Stimulated activated naive CD8-positive, alpha-beta T cell treated with anti-CD3 and anti-CD28 coated beads, Interleukin-15, amount 100 ng/mL, for 72 hours (primary cell): ENCODE measurements at regions not wholly inside any gene's neighbourhood (a gene's known extent, or its start where the extent isn't known, plus 50 kb on each side); places are given as distances from the start of the nearest gene placed in this dataset.
A peak's percentile ranks its signal among the peaks of the same experiment; 100 is the strongest.
"Not testable (repeated sequence)": the region's sequence is repeated elsewhere in the genome, so short reads cannot be mapped to it uniquely, and the experiment has no call there.

Source experiments
- ATAC-seq: fragments of 150-1000 bp; cut with Tn5 transposase; 2 replicates; pipeline ENCODE4 v1.10.0; 2021; ENCODE audit warnings: mild to moderate bottlenecking, moderate library complexity
- DNase-seq, 2 donors: peaks; one replicate each; pipeline ENCODE4 v3.0.0; 2021 to 2022
- H3K27ac Mint-ChIP-seq, 2 donors: one replicate each; pipeline ENCODE4 v1.8.0; 2022; ENCODE audit warnings: mild to moderate bottlenecking in 2 of 2, mixed read lengths in 2 of 2, moderate library complexity in 2 of 2
- H3K27me3 Mint-ChIP-seq: one replicate; pipeline ENCODE4 v1.8.0; 2022; ENCODE audit warnings: mixed read lengths
- H3K4me1 Mint-ChIP-seq: one replicate; pipeline ENCODE4 v1.8.0; 2022; ENCODE audit warnings: mild to moderate bottlenecking, mixed read lengths
- H3K4me3 Mint-ChIP-seq, 2 donors: one replicate each; pipeline ENCODE4 v1.8.0; 2022; ENCODE audit warnings: mild to moderate bottlenecking in 2 of 2, mixed read lengths in 2 of 2, moderate library complexity in 1 of 2
- H3K9me3 Mint-ChIP-seq, 2 donors: one replicate each; pipeline ENCODE4 v1.8.0; 2022; ENCODE audit warnings: mixed read lengths in 2 of 2

- DNase-seq = no peak
- H3K4me3 Mint-ChIP-seq = no peak overlapping the region
- no peak overlapping the region for H3K27ac Mint-ChIP-seq
Observed at GRCh38 chr3:13144163-13145023, 71.2 kb upstream of the IQSEC1 start.

DNA sequence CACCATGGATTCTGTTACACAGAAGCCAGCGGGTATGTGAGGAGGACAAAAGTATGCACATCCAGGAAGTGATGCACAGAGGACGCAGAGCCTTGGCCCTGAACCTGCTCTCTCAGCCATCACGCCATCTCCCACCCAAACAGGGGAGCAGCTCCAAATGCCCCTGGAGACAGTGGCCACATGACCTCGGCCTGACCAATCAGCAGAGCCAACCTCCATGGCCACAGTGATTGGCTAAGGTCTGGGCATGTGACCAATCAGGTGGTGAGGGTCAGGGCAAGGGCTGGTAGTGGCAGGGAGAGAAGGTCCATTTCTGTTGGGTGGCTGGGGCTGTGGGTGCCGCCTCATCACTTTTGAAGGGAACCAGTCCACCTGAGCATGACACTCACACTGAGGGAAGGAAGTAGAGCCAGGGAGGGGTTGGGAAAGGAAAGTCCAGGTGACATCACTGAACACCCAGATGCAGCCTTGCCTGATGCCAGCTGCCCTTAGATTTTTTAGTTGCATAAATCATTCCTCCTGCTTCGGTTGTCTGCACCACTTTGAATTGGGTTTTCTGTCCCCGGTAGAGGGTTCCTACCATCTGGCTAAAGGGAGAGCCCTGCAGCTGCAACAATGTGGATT lies 70.3 kb upstream of the IQSEC1 start:
- H3K9me3 Mint-ChIP-seq = no peaks in the 10 kb centered on the region
- H3K27me3 Mint-ChIP-seq = peaks cover 40% of the 10 kb centered on the region
- no peak overlapping the region for H3K4me3 Mint-ChIP-seq
- DNase-seq (no peak), ATAC-seq (no peak)
- no peak overlapping the region for H3K27ac Mint-ChIP-seq
- peaks cover 14% of the 10 kb centered on the region for H3K4me1 Mint-ChIP-seq

More at GRCh38 chr3:13144163-13145023, 71.2 kb upstream of the IQSEC1 start:
- Mint-ChIP-seq H3K4me1 (peaks cover 11% of the 10 kb centered on the region), H3K9me3 (no peaks in the 10 kb centered on the region), H3K27me3 (peaks cover 32% of the 10 kb centered on the region)
- ATAC-seq = no peak

- H3K4me1 Mint-ChIP-seq = peaks cover 14% of the 10 kb centered on the region
- no peaks in the 10 kb centered on the region for H3K9me3 Mint-ChIP-seq
- ATAC-seq = no peak
- no peak for DNase-seq
- H3K27me3 Mint-ChIP-seq = peaks cover 47% of the 10 kb centered on the region
- no peak overlapping the region for H3K27ac Mint-ChIP-seq
- no peak overlapping the region for H3K4me3 Mint-ChIP-seq
Observed at GRCh38 chr3:13142552-13143380, 69.5 kb upstream of the IQSEC1 start.

DNA sequence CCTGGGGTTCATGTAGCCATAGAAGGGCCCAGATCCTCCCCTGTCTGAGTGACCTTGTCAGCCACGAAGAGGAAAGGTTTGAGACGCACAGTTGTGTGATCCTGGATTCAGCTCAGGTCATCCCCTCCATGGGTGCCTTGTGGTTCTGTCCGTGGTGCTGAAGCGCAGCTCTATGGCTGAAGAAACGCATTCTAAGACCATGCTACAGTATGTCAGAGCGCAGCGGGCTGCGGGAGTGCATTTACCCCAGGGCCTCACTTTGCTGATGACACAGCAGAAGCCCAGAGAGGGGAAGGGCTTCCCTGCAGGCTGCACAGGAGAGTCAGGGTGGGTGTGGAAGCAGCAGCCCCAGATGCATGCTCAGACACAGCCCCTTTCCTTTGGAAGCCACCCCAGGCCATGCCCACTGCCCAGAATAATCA lies 68.8 kb upstream of the IQSEC1 start:
- Mint-ChIP-seq H3K27me3 (peaks cover 48% of the 10 kb centered on the region), H3K4me1 (peaks cover 14% of the 10 kb centered on the region), H3K4me3 (no peak overlapping the region), H3K27ac (no peak overlapping the region), H3K9me3 (no peaks in the 10 kb centered on the region)
- ATAC-seq = no peak
- DNase-seq = peak in 1 of 2 donors; percentile 8

GRCh38 chr3:13141183-13141582 lies 68.0 kb upstream of the IQSEC1 start:
- H3K4me1 Mint-ChIP-seq = peaks cover 14% of the 10 kb centered on the region
- H3K4me3 Mint-ChIP-seq = no peak overlapping the region
- H3K27me3 Mint-ChIP-seq = peaks cover 53% of the 10 kb centered on the region
- ATAC-seq = no peak
- no peaks in the 10 kb centered on the region for H3K9me3 Mint-ChIP-seq
- DNase-seq = no peak
- H3K27ac Mint-ChIP-seq = no peak overlapping the region

- Mint-ChIP-seq H3K9me3 (no peaks in the 10 kb centered on the region), H3K27ac (no peak overlapping the region), H3K27me3 (peaks cover 57% of the 10 kb centered on the region), H3K4me3 (no peak overlapping the region), H3K4me1 (peaks cover 14% of the 10 kb centered on the region)
- no peak for DNase-seq
- no peak for ATAC-seq
Observed at GRCh38 chr3:13140596-13140995, 67.4 kb upstream of the IQSEC1 start.

GRCh38 chr3:13139471-13140065 lies 66.3 kb upstream of the IQSEC1 start:
- Mint-ChIP-seq H3K27me3 (peaks cover 57% of the 10 kb centered on the region), H3K9me3 (no peaks in the 10 kb centered on the region), H3K4me1 (peaks cover 14% of the 10 kb centered on the region), H3K27ac (peak overlapping the region in 1 of 2 donors; percentile 36), H3K4me3 (no peak overlapping the region)
- ATAC-seq = no peak
- no peak for DNase-seq

- H3K4me1 Mint-ChIP-seq = peaks cover 14% of the 10 kb centered on the region
- no peak for ATAC-seq
- no peak overlapping the region for H3K4me3 Mint-ChIP-seq
- peaks cover 57% of the 10 kb centered on the region for H3K27me3 Mint-ChIP-seq
- peak overlapping the region in 1 of 2 donors; percentile 83 for H3K27ac Mint-ChIP-seq
- H3K9me3 Mint-ChIP-seq = no peaks in the 10 kb centered on the region
- no peak for DNase-seq
Observed at GRCh38 chr3:13138833-13139145, 65.6 kb upstream of the IQSEC1 start.

DNA sequence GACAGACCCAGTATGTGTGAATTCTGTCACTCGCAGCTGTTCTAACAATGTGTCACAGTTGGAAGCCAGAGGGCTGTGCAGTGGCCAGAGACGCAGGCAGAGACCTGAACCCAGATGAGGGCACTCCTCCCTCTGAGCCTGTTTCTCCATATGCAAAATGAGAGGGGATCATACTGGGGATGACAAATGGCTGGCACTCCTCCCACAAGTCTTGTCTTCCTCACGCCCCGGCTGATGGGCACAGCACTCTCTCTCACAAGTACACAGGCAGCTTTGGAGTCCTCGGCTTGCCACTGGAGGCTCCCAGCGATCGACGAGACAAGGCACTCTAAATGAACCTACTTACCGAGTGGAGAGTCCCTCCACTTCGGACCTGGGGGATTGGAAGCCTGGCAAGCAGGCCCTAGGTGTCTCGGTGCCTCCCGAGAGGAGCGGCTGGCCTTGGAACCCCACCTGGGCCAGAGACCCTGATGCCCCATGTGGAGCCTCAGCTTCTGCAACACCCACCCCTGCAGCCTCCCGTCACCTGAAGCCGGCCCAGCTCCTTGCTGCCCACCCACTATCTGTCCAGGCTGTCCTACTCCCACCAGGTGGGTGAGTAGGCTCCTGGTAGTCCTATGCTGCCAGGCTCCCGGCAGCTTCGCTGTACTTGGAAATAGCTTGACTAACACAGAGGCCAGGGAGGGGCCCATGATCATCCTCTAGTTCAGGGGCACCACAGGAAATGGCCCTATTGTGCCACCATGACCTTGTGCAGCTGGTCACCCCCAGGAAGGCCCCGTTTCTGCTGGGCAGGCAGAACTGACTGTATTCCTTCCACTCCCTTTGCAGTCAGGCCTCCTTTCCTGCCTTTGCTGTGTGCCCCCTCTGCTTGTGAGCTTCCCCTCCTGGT lies 65.0 kb upstream of the IQSEC1 start:
- H3K27ac Mint-ChIP-seq = peak overlapping the region in 1 of 2 donors; percentile 83
- peaks cover 57% of the 10 kb centered on the region for H3K27me3 Mint-ChIP-seq
- H3K4me3 Mint-ChIP-seq = no peak overlapping the region
- no peak for ATAC-seq
- H3K9me3 Mint-ChIP-seq = no peaks in the 10 kb centered on the region
- no peak for DNase-seq
- H3K4me1 Mint-ChIP-seq = peaks cover 16% of the 10 kb centered on the region

GRCh38 chr3:13136848-13137247 lies 63.6 kb upstream of the IQSEC1 start:
- not testable (repeated sequence) for H3K9me3 Mint-ChIP-seq, DNase-seq, ATAC-seq, H3K27ac Mint-ChIP-seq, H3K4me3 Mint-ChIP-seq
- peaks cover 23% of the 10 kb centered on the region for H3K4me1 Mint-ChIP-seq
- H3K27me3 Mint-ChIP-seq = peaks cover 59% of the 10 kb centered on the region

DNA sequence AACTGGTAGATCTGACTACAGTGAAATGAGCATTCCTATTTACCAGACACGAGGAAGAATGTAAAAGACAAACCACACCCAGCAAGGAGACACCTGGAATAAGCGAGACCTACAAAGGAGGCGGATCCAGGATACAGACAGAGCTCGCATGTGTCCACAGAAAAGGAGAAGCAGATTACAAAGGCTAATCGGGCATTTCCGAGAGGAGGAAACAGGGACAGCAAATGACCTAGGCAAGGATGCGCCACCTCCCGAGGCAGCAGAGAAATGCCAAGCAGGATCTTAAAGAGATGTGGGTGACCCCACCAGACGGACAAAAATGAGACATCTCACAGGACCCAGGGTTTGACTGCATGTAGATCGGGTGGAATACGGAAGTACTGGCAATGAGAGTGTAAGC lies 63.2 kb upstream of the IQSEC1 start:
- H3K4me1 Mint-ChIP-seq = peaks cover 23% of the 10 kb centered on the region

GRCh38 chr3:13135811-13136321 lies 62.6 kb upstream of the IQSEC1 start:
- Mint-ChIP-seq H3K4me3 (no peak overlapping the region), H3K27ac (no peak overlapping the region), H3K27me3 (peaks cover 51% of the 10 kb centered on the region), H3K4me1 (peaks cover 23% of the 10 kb centered on the region), H3K9me3 (no peaks in the 10 kb centered on the region)
- no peak for ATAC-seq
- DNase-seq = no peak

More for the DNA sequence above, 63.2 kb upstream of the IQSEC1 start:
- no peak overlapping the region for H3K4me3 Mint-ChIP-seq
- peaks cover 57% of the 10 kb centered on the region for H3K27me3 Mint-ChIP-seq
- ATAC-seq (no peak), DNase-seq (no peak)
- H3K27ac Mint-ChIP-seq = no peak overlapping the region
- no peaks in the 10 kb centered on the region for H3K9me3 Mint-ChIP-seq

DNA sequence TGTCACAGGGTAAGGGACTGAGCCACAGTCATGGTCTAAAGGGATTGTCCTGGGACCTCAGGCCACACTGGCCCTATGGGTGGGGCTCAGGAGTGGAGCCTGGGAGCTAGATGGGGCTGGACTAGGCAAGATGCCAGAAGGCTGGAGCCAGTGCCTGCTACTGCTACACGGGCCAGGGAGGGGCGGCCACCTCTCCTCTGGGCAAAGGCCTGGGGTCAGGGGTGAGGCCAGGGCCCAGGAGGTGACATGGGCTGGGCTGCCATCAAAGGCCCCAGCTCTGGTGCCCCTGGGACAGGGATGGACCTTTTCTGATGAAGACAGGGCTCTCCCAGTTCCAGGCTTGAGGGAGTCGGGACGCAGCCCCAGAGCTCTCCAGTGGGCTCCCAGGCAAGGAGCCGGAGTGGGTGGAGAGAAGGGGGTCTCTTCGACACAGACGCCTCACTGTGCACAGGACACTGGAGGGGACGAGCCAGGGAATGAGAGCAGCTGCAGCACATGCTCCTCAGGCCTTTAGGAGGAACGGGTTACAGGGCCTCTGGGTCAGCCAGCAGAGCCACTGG lies 62.1 kb upstream of the IQSEC1 start:
- Mint-ChIP-seq H3K4me3 (no peak overlapping the region), H3K27me3 (peaks cover 46% of the 10 kb centered on the region), H3K27ac (no peak overlapping the region), H3K9me3 (no peaks in the 10 kb centered on the region), H3K4me1 (peaks cover 23% of the 10 kb centered on the region)
- ATAC-seq (no peak), DNase-seq (no peak)

- no peak overlapping the region for H3K27ac Mint-ChIP-seq
- no peak for DNase-seq
- H3K4me3 Mint-ChIP-seq = no peak overlapping the region
- peaks cover 41% of the 10 kb centered on the region for H3K27me3 Mint-ChIP-seq
- no peak for ATAC-seq
- H3K9me3 Mint-ChIP-seq = no peaks in the 10 kb centered on the region
- peaks cover 18% of the 10 kb centered on the region for H3K4me1 Mint-ChIP-seq
Observed at GRCh38 chr3:13134879-13135206, 61.6 kb upstream of the IQSEC1 start.
